Upper lobe of left lung (tissue), 6 donors: ENCODE measurements at regions not wholly inside any gene's neighbourhood (a gene's known extent, or its start where the extent isn't known, plus 50 kb on each side); places are given as distances from the start of the nearest gene placed in this dataset.

Source experiments
- ATAC-seq, 2 donors: fragments of 200-7000 bp; cut with Tn5 transposase; one replicate each; pipeline ENCODE4 v1.9.1; 2022; ENCODE audit warnings: mild to moderate bottlenecking in 2 of 2, moderate library complexity in 2 of 2; ENCODE audit not compliant: low FRiP score in 2 of 2
- DNase-seq, 2 donors: peaks; one replicate each; pipeline ENCODE4 v3.0.0-alpha.2; 2019 to 2020
- H3K27ac ChIP-seq, 4 donors: fragments of 200-600 bp; sonication (generic); one replicate each; pipeline ENCODE4 v1.5.1; 2016 to 2019
- H3K27me3 ChIP-seq, 4 donors: fragments of 200-600 bp; sonication (generic); one replicate each; pipeline ENCODE4 v1.5.1; 2017 to 2019
- H3K36me3 ChIP-seq, 4 donors: fragments of 200-600 bp; sonication (generic); one replicate each; pipeline ENCODE4 v1.5.1; 2016 to 2019
- H3K4me1 ChIP-seq, 4 donors: fragments of 200-600 bp; sonication (generic); one replicate each; pipeline ENCODE4 v1.5.1; 2018 to 2019
- H3K4me3 ChIP-seq, 4 donors: fragments of 200-600 bp; sonication (generic); one replicate each; pipeline ENCODE4 v1.5.1; 2017 to 2019; ENCODE audit warnings: mild to moderate bottlenecking in 2 of 4, moderate library complexity in 1 of 4
- H3K9me3 ChIP-seq, 4 donors: fragments of 200-600 bp; sonication (generic); one replicate each; pipeline ENCODE4 v1.5.1; 2018 to 2019
- EP300 ChIP-seq, 4 donors: sonication (generic); formaldehyde crosslinking; IDR thresholded peaks; one replicate each; pipeline ENCODE4 v1.5.1; 2017; ENCODE audit warnings: antibody characterized with exemption in 4 of 4, control low read depth in 2 of 4
- POLR2A ChIP-seq, 4 donors: fragments of 450-650 bp; IDR thresholded peaks; one replicate each; pipeline ENCODE4 v1.5.1; 2016 to 2017; ENCODE audit warnings: antibody characterized with exemption in 4 of 4, mild to moderate bottlenecking in 2 of 4
- POLR2AphosphoS5 ChIP-seq, 2 donors: sonication (generic); formaldehyde crosslinking; IDR thresholded peaks; one replicate each; pipeline ENCODE4 v1.5.1; 2017; ENCODE audit warnings: antibody characterized with exemption in 2 of 2
- WGBS, 2 donors: methylation state at CpG; one replicate each; pipeline ENCODE4 v1.1.5; 2017 to 2018; 5-methylcytosine and 5-hydroxymethylcytosine counted together
- TF ChIP-seq, protein P1 (sequence below), 6 experiments: fragments of 450-650 bp in 4 of 6; fragments of 200-600 bp in 2 of 6; sonication (generic) in 2 of 6; IDR thresholded peaks; one replicate each; pipeline ENCODE4 v1.5.1; 2016 to 2019; ENCODE audit warnings: antibody characterized with exemption in 6 of 6
- donor health status: DM: no; HTN: no; CAD: no; lungs with moderate emphysema.
- donor health status: DM: no; HTN: yes; CAD: no; lungs with severe emphysema.

DNA sequence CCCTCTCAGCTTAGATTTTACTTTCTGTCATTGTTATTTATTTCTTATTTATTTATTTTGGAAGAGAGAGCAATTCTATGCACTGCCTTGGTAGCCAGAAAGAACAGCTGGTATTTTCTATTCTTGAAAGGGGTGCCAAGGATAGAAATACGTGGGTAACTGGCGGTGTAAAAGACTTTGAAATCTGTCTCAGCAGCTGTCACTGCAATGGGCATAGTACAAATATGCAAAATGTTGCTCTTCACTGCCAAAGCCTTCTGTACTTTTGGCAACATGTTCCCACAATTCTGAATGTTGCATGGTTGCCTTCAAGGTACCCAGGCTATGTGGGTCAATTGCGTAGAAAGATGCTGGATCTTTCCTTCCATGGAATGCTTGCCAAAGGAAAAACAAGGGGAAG, 230.2 kb upstream of the EDIL3 start:
- Histone ChIP-seq H3K9me3 (no peaks in the 10 kb centered on the region), H3K27me3 (no peaks in the 10 kb centered on the region), H3K27ac (no peak overlapping the region), H3K4me1 (no peaks in the 10 kb centered on the region), H3K36me3 (no peaks in the 10 kb centered on the region), H3K4me3 (no peak overlapping the region)
- TF ChIP-seq POLR2AphosphoS5 (IDR thresholded peaks at IDR 0.05) (no peak), EP300 (IDR thresholded peaks at IDR 0.05) (no peak), POLR2A (IDR thresholded peaks at IDR 0.05) (no peak)
- TF ChIP-seq, protein P1, sequence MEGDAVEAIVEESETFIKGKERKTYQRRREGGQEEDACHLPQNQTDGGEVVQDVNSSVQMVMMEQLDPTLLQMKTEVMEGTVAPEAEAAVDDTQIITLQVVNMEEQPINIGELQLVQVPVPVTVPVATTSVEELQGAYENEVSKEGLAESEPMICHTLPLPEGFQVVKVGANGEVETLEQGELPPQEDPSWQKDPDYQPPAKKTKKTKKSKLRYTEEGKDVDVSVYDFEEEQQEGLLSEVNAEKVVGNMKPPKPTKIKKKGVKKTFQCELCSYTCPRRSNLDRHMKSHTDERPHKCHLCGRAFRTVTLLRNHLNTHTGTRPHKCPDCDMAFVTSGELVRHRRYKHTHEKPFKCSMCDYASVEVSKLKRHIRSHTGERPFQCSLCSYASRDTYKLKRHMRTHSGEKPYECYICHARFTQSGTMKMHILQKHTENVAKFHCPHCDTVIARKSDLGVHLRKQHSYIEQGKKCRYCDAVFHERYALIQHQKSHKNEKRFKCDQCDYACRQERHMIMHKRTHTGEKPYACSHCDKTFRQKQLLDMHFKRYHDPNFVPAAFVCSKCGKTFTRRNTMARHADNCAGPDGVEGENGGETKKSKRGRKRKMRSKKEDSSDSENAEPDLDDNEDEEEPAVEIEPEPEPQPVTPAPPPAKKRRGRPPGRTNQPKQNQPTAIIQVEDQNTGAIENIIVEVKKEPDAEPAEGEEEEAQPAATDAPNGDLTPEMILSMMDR (IDR thresholded peaks at IDR 0.05) = no peak
- 75 to 89% methylated on average over 3 of the region's 3 CpGs for WGBS, 2 donors
- ATAC-seq (no peak), DNase-seq (no peak)

DNA sequence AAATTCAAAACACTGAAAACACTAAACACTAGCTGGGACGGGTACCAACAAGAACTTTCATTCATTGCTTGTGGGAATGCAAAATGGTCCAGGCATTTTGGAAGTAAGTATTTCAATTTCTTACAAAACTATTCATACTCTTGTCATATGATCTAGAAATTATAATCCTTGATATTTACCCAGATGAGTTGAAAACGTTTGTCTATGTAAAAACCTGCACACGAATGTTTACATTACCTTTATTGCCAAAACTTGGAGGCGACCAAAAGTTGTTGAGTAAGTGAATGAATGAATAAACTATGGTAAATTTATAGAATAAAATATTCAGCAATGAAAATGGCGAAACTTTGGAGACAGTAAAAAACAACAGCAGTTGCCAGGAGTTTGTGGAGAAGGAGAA, 222.1 kb upstream of the EDIL3 start:
- Histone ChIP-seq H3K4me3 (no peak overlapping the region), H3K36me3 (no peaks in the 10 kb centered on the region), H3K27ac (no peak overlapping the region), H3K4me1 (no peaks in the 10 kb centered on the region), H3K9me3 (no peaks in the 10 kb centered on the region), H3K27me3 (no peaks in the 10 kb centered on the region)
- DNase-seq (no peak), ATAC-seq (no peak)
- TF ChIP-seq POLR2AphosphoS5 (IDR thresholded peaks at IDR 0.05) (no peak), EP300 (IDR thresholded peaks at IDR 0.05) (no peak), POLR2A (IDR thresholded peaks at IDR 0.05) (no peak)
- TF ChIP-seq, protein P1 (IDR thresholded peaks at IDR 0.05) = no peak
- WGBS, 2 donors = 81 to 83% methylated on average over 5 of the region's 5 CpGs

DNA sequence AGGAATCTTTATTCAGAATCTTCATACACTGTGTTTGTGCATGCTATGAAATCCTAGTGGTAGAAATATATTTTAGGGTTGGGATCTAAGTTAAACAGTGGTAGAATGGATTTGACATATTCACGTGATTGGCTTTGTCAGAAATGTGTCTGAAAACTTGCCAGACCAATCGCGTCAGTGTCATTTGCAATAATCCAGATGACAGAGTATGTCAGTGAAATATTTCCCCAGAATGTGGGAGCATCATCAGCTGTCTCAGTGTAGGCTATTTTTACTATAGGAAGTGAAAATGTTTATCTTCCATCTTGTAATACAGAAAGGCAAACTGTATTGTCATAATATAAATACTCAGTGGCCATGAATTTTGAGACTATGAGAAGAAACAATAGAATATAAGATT, 220.6 kb upstream of the EDIL3 start:
- DNase-seq (no peak), ATAC-seq (no peak)
- H3K27me3 ChIP-seq = no peaks in the 10 kb centered on the region
- no peaks in the 10 kb centered on the region for H3K4me1 ChIP-seq
- 61 to 71% methylated on average over 3 of the region's 3 CpGs for WGBS, 2 donors
- no peak overlapping the region for H3K27ac ChIP-seq
- no peak overlapping the region for H3K4me3 ChIP-seq
- no peaks in the 10 kb centered on the region for H3K36me3 ChIP-seq
- TF ChIP-seq EP300 (IDR thresholded peaks at IDR 0.05) (no peak), POLR2A (IDR thresholded peaks at IDR 0.05) (no peak), POLR2AphosphoS5 (IDR thresholded peaks at IDR 0.05) (no peak)
- TF ChIP-seq, protein P1 (IDR thresholded peaks at IDR 0.05) = no peak
- no peaks in the 10 kb centered on the region for H3K9me3 ChIP-seq

DNA sequence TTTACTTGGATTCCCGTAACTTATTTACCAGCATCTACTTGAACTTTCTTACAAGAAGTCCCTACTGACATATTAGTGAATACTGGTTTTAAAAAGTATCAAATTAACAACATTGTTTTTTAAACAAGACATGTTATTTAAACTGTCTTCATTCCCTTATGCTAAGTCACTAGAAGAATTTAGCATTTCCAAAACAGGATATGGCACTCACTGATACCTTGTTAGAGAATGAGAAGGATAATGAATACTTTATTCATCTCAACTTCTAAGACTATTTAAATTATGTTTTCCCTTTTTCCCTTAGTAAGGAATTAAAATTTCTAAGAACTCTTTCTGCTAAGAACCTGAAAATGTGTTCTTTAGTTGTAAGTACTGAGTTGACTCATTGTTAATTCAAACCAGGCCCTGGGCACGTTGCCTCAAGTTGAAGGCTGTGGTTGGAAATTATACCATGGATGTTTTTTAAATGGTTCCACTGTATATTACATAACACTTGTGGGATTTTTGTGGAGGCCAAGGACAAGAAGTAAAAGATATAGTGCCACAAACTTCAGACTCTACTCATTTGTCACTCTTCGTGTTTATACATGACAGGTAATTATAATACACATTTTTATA, 219.0 kb upstream of the EDIL3 start:
- Histone ChIP-seq H3K27ac (no peak overlapping the region), H3K4me1 (no peaks in the 10 kb centered on the region), H3K27me3 (no peaks in the 10 kb centered on the region), H3K4me3 (no peak overlapping the region), H3K9me3 (no peaks in the 10 kb centered on the region), H3K36me3 (no peaks in the 10 kb centered on the region)
- WGBS, 2 donors = 74 to 76% methylated on average over 3 of the region's 3 CpGs
- DNase-seq = no peak
- peak in 1 of 2 donors; percentile 81 for ATAC-seq
- TF ChIP-seq POLR2A (IDR thresholded peaks at IDR 0.05) = no peak
- TF ChIP-seq POLR2AphosphoS5 (IDR thresholded peaks at IDR 0.05) = no peak
- TF ChIP-seq EP300 (IDR thresholded peaks at IDR 0.05) = no peak
- TF ChIP-seq, protein P1 (IDR thresholded peaks at IDR 0.05) = no peak

DNA sequence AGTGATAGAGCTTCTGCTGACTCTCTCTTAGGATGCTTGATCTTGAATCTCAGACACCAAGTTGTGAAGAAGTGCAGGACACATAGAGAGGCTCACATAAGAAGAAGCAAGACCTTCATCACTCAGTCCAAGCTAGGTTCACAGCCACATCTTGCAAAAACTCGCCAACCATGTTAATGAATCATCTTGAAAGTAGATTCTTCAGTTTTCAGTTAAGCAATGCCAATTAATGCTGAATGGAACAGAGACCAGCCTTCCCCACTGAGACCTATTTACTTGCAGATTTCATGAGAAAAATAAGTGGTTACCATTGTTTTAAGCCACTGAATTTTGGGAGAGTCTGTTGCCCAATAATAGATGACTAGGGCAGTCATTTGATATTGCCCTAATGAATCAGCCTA, 217.7 kb upstream of the EDIL3 start:
- Histone ChIP-seq H3K4me3 (no peak overlapping the region), H3K4me1 (no peaks in the 10 kb centered on the region), H3K27ac (no peak overlapping the region), H3K36me3 (no peaks in the 10 kb centered on the region), H3K9me3 (no peaks in the 10 kb centered on the region), H3K27me3 (no peaks in the 10 kb centered on the region)
- WGBS, 2 donors = 73 to 91% methylated on average over 1 of the region's 1 CpG
- DNase-seq = no peak
- ATAC-seq = no peak
- TF ChIP-seq POLR2A (IDR thresholded peaks at IDR 0.05) (no peak), EP300 (IDR thresholded peaks at IDR 0.05) (no peak), POLR2AphosphoS5 (IDR thresholded peaks at IDR 0.05) (no peak)
- TF ChIP-seq, protein P1 (IDR thresholded peaks at IDR 0.05) = no peak
